Psoas muscle (tissue), 7 donors: ENCODE measurements at regions not wholly inside any gene's neighbourhood (a gene's known extent, or its start where the extent isn't known, plus 50 kb on each side); places are given as distances from the start of the nearest gene placed in this dataset.

Experiments used
- ATAC-seq, 4 donors: fragments of 200-7000 bp; cut with Tn5 transposase; one replicate each; pipeline ENCODE4 v1.9.1; 2020; ENCODE audit warnings: moderate library complexity in 3 of 4, mild to moderate bottlenecking in 2 of 4
- DNase-seq, 2 donors: peaks; one replicate each; pipeline ENCODE4 v3.0.0-alpha.2; 2020
- H3K27ac ChIP-seq: fragments of 200-600 bp; one replicate; pipeline ENCODE4 v1.8.0; 2022
- H3K27me3 ChIP-seq, 3 donors: fragments of 200-600 bp in 1 of 3; one replicate each; pipeline versions ENCODE4 v1.6.1 to v1.8.0; 2013 to 2022; ENCODE audit warnings: low read length in 2 of 3, mild to moderate bottlenecking in 2 of 3, moderate library complexity in 1 of 3; ENCODE audit not compliant: insufficient read depth in 3 of 3
- H3K36me3 ChIP-seq, 2 donors: fragments of 200-600 bp in 1 of 2; one replicate each; pipeline versions ENCODE4 v1.6.1 to v1.8.0; 2013 to 2022; ENCODE audit warnings: low read depth in 1 of 2, mild to moderate bottlenecking in 1 of 2, moderate library complexity in 1 of 2; ENCODE audit not compliant: insufficient read depth in 1 of 2
- H3K4me1 ChIP-seq: fragments of 200-600 bp; one replicate; pipeline ENCODE4 v1.8.0; 2022
- H3K4me3 ChIP-seq: fragments of 200-600 bp; one replicate; pipeline ENCODE4 v1.8.0; 2022; ENCODE audit warnings: mild to moderate bottlenecking
- H3K9me3 ChIP-seq: fragments of 200-600 bp; one replicate; pipeline ENCODE4 v1.8.0; 2022
- CTCF ChIP-seq: fragments of 200-600 bp; IDR thresholded peaks from one replicate; pipeline ENCODE4 v1.8.0; 2022; ENCODE audit warnings: antibody characterized with exemption
- WGBS, 3 donors: extraction: QIAGEN DNeasy Blood & Tissue Kit; methylation state at CpG; one replicate each; pipeline versions ENCODE4 v1.1.6 to v1.1.7; 2013; 5-methylcytosine and 5-hydroxymethylcytosine counted together
- intact Hi-C, 2 donors: fragments of 100-400 bp; cut with DNase I; formaldehyde crosslinking; loops; one replicate each; pipeline versions ENCODE4 v1.11.0 to v1.14.2; 2022
- donor health status: healthy with polysubstance abuse.
- donor health status: DM: no; HTN: no; CAD: no; lungs with moderate emphysema.
- donor health status: Bipolar disorder and iron deficiency.
- donor health status: healthy.
- donor health status: DM: yes; HTN: yes; CAD: no.
- donor health status: DM: no; HTN: no; CAD: no.
- donor health status: DM: yes; HTN: yes; CAD: no.

DNA sequence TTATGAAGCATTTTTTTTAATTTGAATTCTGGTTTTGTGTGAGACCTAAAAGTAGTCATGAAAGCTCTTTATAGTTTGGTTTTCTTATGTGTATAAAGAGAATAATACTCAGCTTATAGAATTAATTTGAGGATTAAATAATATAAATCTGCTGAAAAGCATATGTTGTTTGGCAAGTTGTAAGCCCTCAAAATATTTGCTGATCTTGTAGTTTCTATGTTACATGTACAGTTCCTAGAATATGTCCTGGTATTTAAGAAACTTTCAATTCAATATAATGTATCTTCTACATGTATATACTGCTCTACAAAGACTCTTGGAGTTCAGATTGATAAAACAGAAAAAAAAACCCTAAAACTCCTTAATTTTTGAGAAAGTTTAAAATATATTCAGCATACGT lies 605.5 kb upstream of the FAM98A start:
- 60 to 82% (median 73%) methylated on average over 1 of the region's 1 CpG for WGBS, 3 donors
- no peaks in the 10 kb centered on the region for H3K27me3 ChIP-seq
- no peaks in the 10 kb centered on the region for H3K36me3 ChIP-seq
- no peak overlapping the region for H3K27ac ChIP-seq
- no peak for TF ChIP-seq CTCF
- intact Hi-C loops, result no loop called here
- H3K4me1 ChIP-seq, result no peaks in the 10 kb centered on the region
- ATAC-seq, result no peak
- no peak for DNase-seq
- H3K4me3 ChIP-seq, result no peak overlapping the region
- peaks cover 3% of the 10 kb centered on the region for H3K9me3 ChIP-seq

DNA sequence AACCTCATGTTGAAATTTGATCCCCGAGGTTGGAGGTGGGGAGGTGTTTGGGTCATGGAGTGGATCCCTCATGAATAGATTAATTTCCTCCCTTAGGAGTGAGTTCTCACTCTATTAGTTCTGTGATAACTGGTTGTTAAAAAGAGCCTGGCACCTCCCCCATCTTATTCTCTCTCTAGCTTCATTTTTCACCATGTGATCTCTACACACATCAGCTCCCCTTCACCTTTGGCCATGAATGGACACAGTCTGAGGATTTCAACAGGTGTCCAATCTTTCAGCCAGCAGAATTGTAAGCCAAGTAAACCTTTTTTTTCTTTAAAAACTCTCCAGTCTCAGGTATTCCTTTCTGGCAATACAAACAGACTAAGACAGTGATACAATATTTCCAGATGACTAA lies 602.0 kb upstream of the FAM98A start:
- intact Hi-C loops, result no loop called here
- Histone ChIP-seq H3K9me3 (no peaks in the 10 kb centered on the region), H3K27me3 (no peaks in the 10 kb centered on the region), H3K4me3 (no peak overlapping the region), H3K27ac (no peak overlapping the region), H3K4me1 (no peaks in the 10 kb centered on the region), H3K36me3 (no peaks in the 10 kb centered on the region)
- no peak for TF ChIP-seq CTCF
- ATAC-seq, result no peak
- no peak for DNase-seq
- WGBS, 3 donors, result 54 to 77% (median 64%) methylated on average over 1 of the region's 1 CpG

- Histone ChIP-seq H3K4me3 (no peak overlapping the region), H3K27ac (no peak overlapping the region), H3K27me3 (no peaks in the 10 kb centered on the region), H3K36me3 (no peaks in the 10 kb centered on the region), H3K4me1 (no peaks in the 10 kb centered on the region), H3K9me3 (no peaks in the 10 kb centered on the region)
- intact Hi-C loops, result no loop called here
- TF ChIP-seq CTCF, result no peak
- DNase-seq (no peak), ATAC-seq (no peak)
Observed at GRCh38 chr2:34199971-34200370, 600.9 kb upstream of the FAM98A start.

DNA sequence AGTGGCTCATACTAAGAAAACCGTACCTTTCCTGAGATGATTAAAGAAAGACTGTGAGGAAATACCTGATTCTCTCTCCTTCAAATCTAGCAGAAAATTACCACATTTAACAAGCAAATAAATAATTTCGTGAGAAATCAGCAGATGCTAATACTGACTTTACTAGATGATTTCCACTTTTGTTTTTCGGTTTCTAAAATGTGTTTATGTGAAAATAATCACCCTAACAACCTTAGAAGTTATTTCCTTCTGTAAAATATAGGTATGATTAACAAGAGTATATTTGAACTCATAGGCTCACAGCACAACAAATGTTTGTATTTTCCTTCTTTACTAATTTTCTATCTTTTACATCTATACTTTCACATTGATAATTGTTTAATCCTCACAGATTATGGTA lies 594.1 kb upstream of the FAM98A start:
- TF ChIP-seq CTCF, result no peak
- Histone ChIP-seq H3K27ac (no peak overlapping the region), H3K36me3 (no peaks in the 10 kb centered on the region), H3K4me3 (no peak overlapping the region), H3K27me3 (no peaks in the 10 kb centered on the region), H3K9me3 (no peaks in the 10 kb centered on the region), H3K4me1 (no peaks in the 10 kb centered on the region)
- intact Hi-C loops, result no loop called here
- WGBS, 3 donors, result 58 to 67% (median 62%) methylated on average over 3 of the region's 3 CpGs
- ATAC-seq, result no peak
- DNase-seq, result no peak

DNA sequence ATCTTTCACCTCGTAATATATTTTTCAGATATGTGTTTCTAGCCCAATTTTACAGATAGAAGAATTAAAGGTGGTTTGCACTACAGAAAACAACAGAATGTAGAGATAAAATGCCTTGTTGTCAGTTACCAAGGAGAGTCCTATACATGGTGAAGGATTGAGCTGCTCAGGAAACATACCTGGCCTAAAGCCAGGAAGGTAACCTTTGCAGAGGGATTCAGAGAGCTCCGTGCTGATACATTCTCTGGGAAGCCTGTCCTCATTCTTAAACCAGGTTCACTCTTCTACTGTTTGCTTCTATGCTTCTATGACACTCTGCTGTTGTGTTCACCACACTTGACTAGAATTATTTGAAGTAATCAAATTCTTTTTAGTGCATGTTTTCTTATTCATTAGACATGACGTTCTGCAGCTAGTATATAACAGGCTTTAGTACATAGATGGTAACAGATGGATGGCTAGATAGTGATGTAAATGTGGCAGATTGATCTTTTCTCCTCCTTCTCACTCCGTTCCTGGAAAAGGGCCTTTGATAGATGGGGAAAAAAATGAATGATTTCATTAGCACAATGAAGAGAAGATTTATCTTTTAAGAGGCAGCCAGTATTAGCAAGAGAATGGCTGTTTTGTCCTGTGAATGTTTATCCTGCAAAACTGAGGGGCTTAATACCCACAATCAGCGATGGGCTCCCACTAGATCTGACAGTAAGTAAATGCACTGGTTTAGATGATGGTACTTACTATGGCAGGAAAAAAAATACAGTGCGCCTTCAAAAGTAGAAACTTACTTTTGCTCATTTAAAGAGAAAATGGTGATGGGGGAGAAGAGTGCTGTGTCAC lies 589.6 kb upstream of the FAM98A start:
- H3K27ac ChIP-seq, result no peak overlapping the region
- H3K4me1 ChIP-seq, result no peaks in the 10 kb centered on the region
- no peaks in the 10 kb centered on the region for H3K27me3 ChIP-seq
- ATAC-seq (no peak), DNase-seq (no peak)
- H3K36me3 ChIP-seq, result no peaks in the 10 kb centered on the region
- WGBS, 3 donors, result 60 to 62% (median 60%) methylated on average over 6 of the region's 6 CpGs
- intact Hi-C loops, result no loop called here
- no peaks in the 10 kb centered on the region for H3K9me3 ChIP-seq
- no peak for TF ChIP-seq CTCF
- no peak overlapping the region for H3K4me3 ChIP-seq
